ENCODE measurements at regions not wholly inside any gene's neighbourhood (a gene's known extent, or its start where the extent isn't known, plus 50 kb on each side); places are given as distances from the start of the nearest gene placed in this dataset.
"Not testable (repeated sequence)": the region's sequence is repeated elsewhere in the genome, so short reads cannot be mapped to it uniquely, and the experiment has no call there.

- H3K4me1 Mint-ChIP-seq (ENCODE audit: low read depth), result no peaks in the 10 kb centered on the region
- no peaks in the 10 kb centered on the region for H3K36me3 Mint-ChIP-seq (ENCODE audit: low read depth)
- no peak for DNase-seq (ENCODE audit: low spot score)
- peaks cover under 1% of the 10 kb centered on the region for H3K9me3 Mint-ChIP-seq
- intact Hi-C loops (cut with micrococcal nuclease), result no loop called here
- no peak overlapping the region for H3K4me3 Mint-ChIP-seq
- H3K27me3 Mint-ChIP-seq (ENCODE audit: insufficient read depth), result peaks cover 2% of the 10 kb centered on the region
- no peak overlapping the region for H3K27ac Mint-ChIP-seq
Measured at GRCh38 chr7:112654322-112655216, 135.6 kb downstream of the TMEM168 start.

GRCh38 chr7:112665709-112666108, 124.5 kb downstream of the TMEM168 start:
- no peaks in the 10 kb centered on the region for H3K4me1 Mint-ChIP-seq (ENCODE audit: low read depth)
- H3K36me3 Mint-ChIP-seq (ENCODE audit: low read depth), result no peaks in the 10 kb centered on the region
- no peak overlapping the region for H3K4me3 Mint-ChIP-seq
- DNase-seq (ENCODE audit: low spot score), result no peak
- no peaks in the 10 kb centered on the region for H3K27me3 Mint-ChIP-seq (ENCODE audit: insufficient read depth)
- intact Hi-C loops (cut with micrococcal nuclease), result no loop called here
- no peak overlapping the region for H3K27ac Mint-ChIP-seq
- no peaks in the 10 kb centered on the region for H3K9me3 Mint-ChIP-seq

- no peak overlapping the region for H3K27ac Mint-ChIP-seq
- intact Hi-C loops (cut with micrococcal nuclease), result no loop called here
- H3K27me3 Mint-ChIP-seq (ENCODE audit: insufficient read depth), result no peaks in the 10 kb centered on the region
- DNase-seq (ENCODE audit: low spot score), result no peak
- no peak overlapping the region for H3K4me3 Mint-ChIP-seq
- no peaks in the 10 kb centered on the region for H3K9me3 Mint-ChIP-seq
- no peaks in the 10 kb centered on the region for H3K36me3 Mint-ChIP-seq (ENCODE audit: low read depth)
- no peaks in the 10 kb centered on the region for H3K4me1 Mint-ChIP-seq (ENCODE audit: low read depth)
Measured at GRCh38 chr7:112668561-112668960, 121.6 kb downstream of the TMEM168 start.

DNA sequence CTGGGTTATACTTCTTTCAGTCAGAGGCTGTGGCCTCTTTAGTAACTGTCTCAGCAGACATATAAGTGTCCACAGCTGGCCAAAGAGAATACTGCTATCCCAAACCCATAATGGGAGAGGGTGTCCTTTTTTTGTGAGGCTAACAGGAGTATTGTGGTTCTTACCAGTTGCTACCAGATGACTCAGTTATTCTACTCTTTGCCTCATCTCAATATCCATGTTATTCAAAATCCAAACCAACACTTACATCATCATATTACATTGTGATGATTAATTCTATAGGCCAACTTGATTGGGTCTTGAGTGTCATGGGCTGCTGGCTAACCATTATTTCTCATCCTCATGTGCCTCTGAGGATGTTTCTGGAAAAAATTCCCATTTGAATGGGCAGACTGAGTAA, 120.9 kb downstream of the TMEM168 start:
- Mint-ChIP-seq H3K36me3 (ENCODE audit: low read depth) (no peaks in the 10 kb centered on the region), H3K27ac (no peak overlapping the region), H3K4me3 (no peak overlapping the region), H3K27me3 (ENCODE audit: insufficient read depth) (no peaks in the 10 kb centered on the region), H3K4me1 (ENCODE audit: low read depth) (no peaks in the 10 kb centered on the region), H3K9me3 (no peaks in the 10 kb centered on the region)
- no peak for DNase-seq (ENCODE audit: low spot score)
- intact Hi-C loops (cut with micrococcal nuclease), result no loop called here

- no peak overlapping the region for H3K27ac Mint-ChIP-seq
- H3K9me3 Mint-ChIP-seq, result no peaks in the 10 kb centered on the region
- intact Hi-C loops (cut with micrococcal nuclease), result no loop called here
- no peak overlapping the region for H3K4me3 Mint-ChIP-seq
- no peak for DNase-seq (ENCODE audit: low spot score)
- no peaks in the 10 kb centered on the region for H3K4me1 Mint-ChIP-seq (ENCODE audit: low read depth)
- no peaks in the 10 kb centered on the region for H3K27me3 Mint-ChIP-seq (ENCODE audit: insufficient read depth)
- H3K36me3 Mint-ChIP-seq (ENCODE audit: low read depth), result no peaks in the 10 kb centered on the region
Measured at GRCh38 chr7:112670193-112670592, 120.0 kb downstream of the TMEM168 start.

DNA sequence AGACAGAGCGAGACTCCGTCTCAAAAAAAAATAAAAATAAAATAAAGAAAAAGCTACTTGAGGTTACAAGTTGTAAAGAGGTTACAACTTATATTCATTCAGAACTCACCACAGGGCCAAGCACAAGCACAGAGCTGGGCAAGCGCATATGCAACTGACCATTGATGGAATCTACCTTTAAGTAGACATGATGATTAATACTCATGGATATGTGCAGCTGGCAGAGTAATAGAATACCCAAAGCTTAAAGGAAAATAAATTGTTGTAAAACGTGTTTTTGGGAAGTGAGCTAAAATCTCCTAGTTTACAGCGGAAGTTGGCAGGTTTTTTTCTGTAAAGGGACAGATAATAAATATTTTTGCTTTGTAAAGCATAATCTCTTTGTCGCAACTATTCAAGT, 111.6 kb downstream of the TMEM168 start:
- intact Hi-C loops (cut with micrococcal nuclease), result no loop called here
- H3K4me1 Mint-ChIP-seq (ENCODE audit: low read depth), result no peaks in the 10 kb centered on the region
- no peaks in the 10 kb centered on the region for H3K9me3 Mint-ChIP-seq
- H3K27me3 Mint-ChIP-seq (ENCODE audit: insufficient read depth), result peaks cover 3% of the 10 kb centered on the region
- DNase-seq (ENCODE audit: low spot score), result no peak
- no peak overlapping the region for H3K27ac Mint-ChIP-seq
- no peak overlapping the region for H3K4me3 Mint-ChIP-seq
- no peaks in the 10 kb centered on the region for H3K36me3 Mint-ChIP-seq (ENCODE audit: low read depth)

- H3K9me3 Mint-ChIP-seq; H3K27ac Mint-ChIP-seq; H3K4me3 Mint-ChIP-seq; H3K36me3 Mint-ChIP-seq (ENCODE audit: low read depth); H3K4me1 Mint-ChIP-seq (ENCODE audit: low read depth); H3K27me3 Mint-ChIP-seq (ENCODE audit: insufficient read depth); DNase-seq (ENCODE audit: low spot score); intact Hi-C loops (cut with micrococcal nuclease): not testable (repeated sequence)
Measured at GRCh38 chr7:112689466-112690177, 100.6 kb downstream of the TMEM168 start.

DNA sequence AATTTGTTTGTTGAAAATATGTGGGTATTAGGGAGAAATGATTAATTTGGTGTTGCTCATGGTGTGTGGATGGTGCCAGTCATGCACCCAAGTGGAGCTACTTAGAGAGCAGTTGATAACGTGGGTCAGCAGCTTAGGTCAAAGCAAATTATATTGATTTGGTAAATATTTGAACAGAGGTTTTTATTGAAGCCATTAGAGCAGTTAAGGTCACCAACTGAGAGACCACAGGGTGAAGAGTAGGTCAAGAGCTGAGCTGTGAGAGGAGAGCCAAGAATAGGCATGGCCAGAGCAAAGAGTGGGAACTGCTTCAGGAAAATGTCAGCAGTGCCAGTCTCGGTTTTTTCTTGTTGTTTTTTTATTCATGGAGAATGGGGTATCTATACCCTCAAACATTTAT, 97.9 kb downstream of the TMEM168 start:
- H3K36me3 Mint-ChIP-seq (ENCODE audit: low read depth), result no peaks in the 10 kb centered on the region
- no peaks in the 10 kb centered on the region for H3K27me3 Mint-ChIP-seq (ENCODE audit: insufficient read depth)
- no peaks in the 10 kb centered on the region for H3K4me1 Mint-ChIP-seq (ENCODE audit: low read depth)
- H3K9me3 Mint-ChIP-seq, result no peaks in the 10 kb centered on the region
- H3K4me3 Mint-ChIP-seq, result no peak overlapping the region
- H3K27ac Mint-ChIP-seq, result no peak overlapping the region
- intact Hi-C loops (cut with micrococcal nuclease), result no loop called here
- DNase-seq (ENCODE audit: low spot score), result no peak

GRCh38 chr7:112697211-112697610, 93.0 kb downstream of the TMEM168 start:
- H3K27ac Mint-ChIP-seq; H3K4me1 Mint-ChIP-seq (ENCODE audit: low read depth); DNase-seq (ENCODE audit: low spot score); H3K36me3 Mint-ChIP-seq (ENCODE audit: low read depth); intact Hi-C loops (cut with micrococcal nuclease); H3K9me3 Mint-ChIP-seq; H3K4me3 Mint-ChIP-seq; H3K27me3 Mint-ChIP-seq (ENCODE audit: insufficient read depth): not testable (repeated sequence)

- DNase-seq (ENCODE audit: low spot score), result no peak
- H3K27me3 Mint-ChIP-seq (ENCODE audit: insufficient read depth), result peaks cover 2% of the 10 kb centered on the region
- no peaks in the 10 kb centered on the region for H3K9me3 Mint-ChIP-seq
- no peak overlapping the region for H3K4me3 Mint-ChIP-seq
- H3K4me1 Mint-ChIP-seq (ENCODE audit: low read depth), result no peaks in the 10 kb centered on the region
- no peak overlapping the region for H3K27ac Mint-ChIP-seq
- H3K36me3 Mint-ChIP-seq (ENCODE audit: low read depth), result no peaks in the 10 kb centered on the region
- intact Hi-C loops (cut with micrococcal nuclease), result loop anchor here (2.0 kb wide), 1 partner anchor 19 kb away; no protein-coding TSS in a partner anchor
Measured at GRCh38 chr7:112699725-112700513, 90.3 kb downstream of the TMEM168 start.

DNA sequence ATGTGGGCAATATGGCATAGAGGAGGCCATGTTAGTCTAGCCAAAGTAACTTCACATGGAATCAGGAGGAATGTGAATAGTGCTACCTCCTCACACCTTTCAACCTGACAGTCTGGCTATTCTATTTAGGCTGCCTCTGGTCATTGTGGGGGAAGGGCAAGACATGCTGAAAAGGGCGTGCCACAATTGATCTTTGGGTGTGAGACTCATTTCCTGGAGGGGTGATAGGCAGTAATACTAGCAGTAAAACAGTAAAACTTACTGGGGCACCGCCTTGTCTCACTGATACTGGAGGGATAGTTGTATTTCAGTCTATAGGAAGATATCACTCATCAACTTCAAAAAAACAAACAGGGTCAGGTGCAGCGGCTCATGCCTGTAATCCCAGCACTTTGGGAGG, 88.7 kb downstream of the TMEM168 start:
- H3K36me3 Mint-ChIP-seq (ENCODE audit: low read depth), result no peaks in the 10 kb centered on the region
- DNase-seq (ENCODE audit: low spot score), result no peak
- no peak overlapping the region for H3K4me3 Mint-ChIP-seq
- intact Hi-C loops (cut with micrococcal nuclease), result loop anchor here (2.0 kb wide), 1 partner anchor 21 kb away; no protein-coding TSS in a partner anchor
- H3K9me3 Mint-ChIP-seq, result no peaks in the 10 kb centered on the region
- H3K27me3 Mint-ChIP-seq (ENCODE audit: insufficient read depth), result peaks cover 4% of the 10 kb centered on the region
- H3K27ac Mint-ChIP-seq, result no peak overlapping the region
- H3K4me1 Mint-ChIP-seq (ENCODE audit: low read depth), result no peaks in the 10 kb centered on the region

- H3K36me3 Mint-ChIP-seq (ENCODE audit: low read depth), result no peaks in the 10 kb centered on the region
- no peaks in the 10 kb centered on the region for H3K4me1 Mint-ChIP-seq (ENCODE audit: low read depth)
- peaks cover 2% of the 10 kb centered on the region for H3K27me3 Mint-ChIP-seq (ENCODE audit: insufficient read depth)
- intact Hi-C loops (cut with micrococcal nuclease), result no loop called here
- no peak overlapping the region for H3K27ac Mint-ChIP-seq
- DNase-seq (ENCODE audit: low spot score), result no peak
- H3K4me3 Mint-ChIP-seq, result no peak overlapping the region
- H3K9me3 Mint-ChIP-seq, result no peaks in the 10 kb centered on the region
Measured at GRCh38 chr7:112707655-112708054, 82.5 kb downstream of the TMEM168 start.

- Mint-ChIP-seq H3K4me1 (ENCODE audit: low read depth) (no peaks in the 10 kb centered on the region), H3K9me3 (no peaks in the 10 kb centered on the region), H3K27ac (no peak overlapping the region), H3K27me3 (ENCODE audit: insufficient read depth) (peaks cover 2% of the 10 kb centered on the region), H3K36me3 (ENCODE audit: low read depth) (no peaks in the 10 kb centered on the region), H3K4me3 (no peak overlapping the region)
- no peak for DNase-seq (ENCODE audit: low spot score)
- intact Hi-C loops (cut with micrococcal nuclease), result no loop called here
Measured at GRCh38 chr7:112708236-112708635, 82.0 kb downstream of the TMEM168 start.
